Liver (tissue), 8 donors: ENCODE measurements at regions not wholly inside any gene's neighbourhood (a gene's known extent, or its start where the extent isn't known, plus 50 kb on each side); places are given as distances from the start of the nearest gene placed in this dataset.

Source experiments
- DNase-seq: peaks from one replicate; pipeline ENCODE4 v3.0.0-alpha.2; 2017; ENCODE audit warnings: low spot score
- H3K27ac ChIP-seq, 2 donors: one replicate each; pipeline ENCODE4 v1.7.0; 2013; ENCODE audit warnings: inconsistent platforms in 2 of 2, low read length in 2 of 2, control low read depth in 1 of 2, low read depth in 1 of 2, mild to moderate bottlenecking in 1 of 2
- H3K27me3 ChIP-seq, 4 donors: one replicate each; pipeline versions ENCODE4 v1.6.1 to v1.7.0; 2013; ENCODE audit warnings: low read length in 3 of 4, inconsistent platforms in 1 of 4, mild to moderate bottlenecking in 1 of 4, moderate library complexity in 1 of 4; ENCODE audit not compliant: control insufficient read depth in 4 of 4, insufficient read depth in 4 of 4
- H3K36me3 ChIP-seq, 4 donors: one replicate each; pipeline versions ENCODE4 v1.6.1 to v1.7.0; 2013; ENCODE audit warnings: low read length in 3 of 4, mild to moderate bottlenecking in 3 of 4, low read depth in 1 of 4, moderate library complexity in 1 of 4; ENCODE audit not compliant: control insufficient read depth in 4 of 4, insufficient read depth in 3 of 4
- H3K4me1 ChIP-seq, 4 donors: one replicate each; pipeline versions ENCODE4 v1.6.1 to v1.7.0; 2013; ENCODE audit warnings: low read length in 3 of 4, mild to moderate bottlenecking in 3 of 4, moderate library complexity in 1 of 4; ENCODE audit not compliant: control insufficient read depth in 4 of 4, insufficient read depth in 4 of 4
- H3K4me3 ChIP-seq, 3 donors: one replicate each; pipeline versions ENCODE4 v1.6.1 to v1.7.0; 2013; ENCODE audit warnings: low read length in 3 of 3, control low read depth in 1 of 3, low read depth in 1 of 3, mild to moderate bottlenecking in 1 of 3
- H3K9ac ChIP-seq, 2 donors: one replicate each; pipeline ENCODE4 v1.7.0; 2013; ENCODE audit warnings: low read length in 2 of 2, mild to moderate bottlenecking in 2 of 2, moderate library complexity in 2 of 2, control low read depth in 1 of 2, low read depth in 1 of 2
- H3K9me3 ChIP-seq, 4 donors: one replicate each; pipeline versions ENCODE4 v1.6.1 to v1.7.0; 2013; ENCODE audit warnings: low read length in 3 of 4; ENCODE audit not compliant: control insufficient read depth in 4 of 4
- EGR1 ChIP-seq, 2 donors: IDR thresholded peaks; 2 replicates each; pipeline ENCODE4 v1.6.1; 2016 to 2018; ENCODE audit warnings: antibody characterized with exemption in 2 of 2, low read depth in 2 of 2
- FOXA1 ChIP-seq: IDR thresholded peaks from 2 replicates; pipeline ENCODE4 v1.6.1; 2016; ENCODE audit warnings: antibody characterized with exemption
- FOXA2 ChIP-seq: IDR thresholded peaks from 2 replicates; pipeline ENCODE4 v1.6.1; 2016; ENCODE audit warnings: antibody characterized with exemption
- GABPA ChIP-seq, 2 donors: IDR thresholded peaks in 1 of 2; conservative IDR thresholded peaks in 1 of 2; 2 replicates each; pipeline ENCODE4 v1.6.1; 2016; ENCODE audit warnings: antibody characterized with exemption in 2 of 2, mild to moderate bottlenecking in 1 of 2, moderate library complexity in 1 of 2
- HNF4A ChIP-seq, 2 donors: conservative IDR thresholded peaks; 2 replicates each; pipeline ENCODE4 v1.6.1; 2016; ENCODE audit warnings: antibody characterized with exemption in 2 of 2, mild to moderate bottlenecking in 2 of 2
- HNF4G ChIP-seq: IDR thresholded peaks from 2 replicates; pipeline ENCODE4 v1.6.1; 2016; ENCODE audit warnings: antibody characterized with exemption
- JUND ChIP-seq, 2 donors: IDR thresholded peaks; 2 replicates each; pipeline ENCODE4 v1.6.1; 2016; ENCODE audit warnings: antibody characterized with exemption in 2 of 2
- NR2F2 ChIP-seq: IDR thresholded peaks from 2 replicates; pipeline ENCODE4 v1.6.1; 2016; ENCODE audit warnings: antibody characterized with exemption
- RAD21 ChIP-seq, 2 donors: IDR thresholded peaks; 2 replicates each; pipeline ENCODE4 v1.6.1; 2016; ENCODE audit warnings: antibody characterized with exemption in 2 of 2, mild to moderate bottlenecking in 2 of 2
- REST ChIP-seq: IDR thresholded peaks from 2 replicates; pipeline ENCODE4 v1.6.1; 2016; ENCODE audit warnings: antibody characterized with exemption, mild to moderate bottlenecking
- RXRA ChIP-seq, 2 donors: IDR thresholded peaks; 2 replicates each; pipeline ENCODE4 v1.6.1; 2017 to 2018; ENCODE audit warnings: antibody characterized with exemption in 2 of 2, mild to moderate bottlenecking in 1 of 2
- SP1 ChIP-seq: IDR thresholded peaks from 2 replicates; pipeline ENCODE4 v1.6.1; 2018; ENCODE audit warnings: antibody characterized with exemption, mild to moderate bottlenecking
- TAF1 ChIP-seq: conservative IDR thresholded peaks from 2 replicates; pipeline ENCODE4 v1.6.1; 2016; ENCODE audit warnings: antibody characterized with exemption, mild to moderate bottlenecking
- YY1 ChIP-seq: IDR thresholded peaks from 2 replicates; pipeline ENCODE4 v1.6.1; 2016; ENCODE audit warnings: antibody characterized with exemption, mild to moderate bottlenecking
- ZBTB33 ChIP-seq: IDR thresholded peaks from 2 replicates; pipeline ENCODE4 v1.6.1; 2016; ENCODE audit warnings: antibody characterized with exemption
- WGBS: extraction: QIAGEN DNeasy Blood & Tissue Kit; methylation state at CpG from one replicate; pipeline ENCODE4 v1.1.7; 2013; 5-methylcytosine and 5-hydroxymethylcytosine counted together
- TF ChIP-seq, protein P1 (sequence below): fragments of 150-350 bp; IDR thresholded peaks from 2 replicates; pipeline ENCODE4 v1.5.1; 2017; ENCODE audit warnings: improper control_type of control experiment, low read depth, low read length; ENCODE audit not compliant: missing input control
- TF ChIP-seq, protein P2 (sequence below): IDR thresholded peaks from 2 replicates; pipeline ENCODE4 v1.6.1; 2016; ENCODE audit warnings: antibody characterized with exemption
- TF ChIP-seq, protein P3 (sequence below): IDR thresholded peaks from 2 replicates; pipeline ENCODE4 v1.6.1; 2016; ENCODE audit warnings: antibody characterized with exemption
- donor health status: healthy.
- donor health status: healthy.
- donor health status: healthy.
- donor health status: healthy.
- donor health status: healthy.

DNA sequence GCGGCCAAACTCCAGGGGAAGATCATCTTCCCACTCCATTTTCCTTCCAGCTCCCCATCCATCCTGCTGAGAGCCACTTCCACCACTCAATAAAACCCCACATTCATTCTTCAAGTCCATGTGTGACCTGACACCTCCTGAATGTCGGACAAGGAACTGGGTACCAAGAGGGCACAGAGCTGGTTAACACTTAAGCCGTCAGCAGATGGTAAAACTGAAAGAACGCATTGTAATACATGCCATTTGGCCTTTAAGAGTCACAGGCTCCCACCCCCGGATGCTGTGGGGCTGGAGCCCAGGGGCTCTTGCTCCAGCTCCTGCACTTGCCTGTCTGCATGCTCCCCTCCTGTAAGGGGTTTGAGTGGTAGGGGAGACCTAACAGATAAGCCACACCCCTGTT, 753.9 kb downstream of the COL12A1 start (continued):
- TF ChIP-seq ZBTB33 (no peak), TAF1 (no peak), RAD21 (IDR thresholded peaks at IDR 0.05) (no peak), HNF4G (no peak), HNF4A (conservative IDR thresholded peaks at IDR 0.05) (no peak)

GRCh38 chr6:74448850-74449249, 752.8 kb downstream of the CD109 start:
- H3K4me3 ChIP-seq: no peak overlapping the region
- H3K9me3 ChIP-seq: no peaks in the 10 kb centered on the region
- peaks cover 0 to 2% (median 0%) of the 10 kb centered on the region in 4 donors for H3K27me3 ChIP-seq
- H3K4me1 ChIP-seq: no peaks in the 10 kb centered on the region
- 83% methylated on average over 4 of the region's 4 CpGs for WGBS
- H3K36me3 ChIP-seq: no peaks in the 10 kb centered on the region
- no peak overlapping the region for H3K9ac ChIP-seq
- DNase-seq: no peak
- TF ChIP-seq, protein P1, sequence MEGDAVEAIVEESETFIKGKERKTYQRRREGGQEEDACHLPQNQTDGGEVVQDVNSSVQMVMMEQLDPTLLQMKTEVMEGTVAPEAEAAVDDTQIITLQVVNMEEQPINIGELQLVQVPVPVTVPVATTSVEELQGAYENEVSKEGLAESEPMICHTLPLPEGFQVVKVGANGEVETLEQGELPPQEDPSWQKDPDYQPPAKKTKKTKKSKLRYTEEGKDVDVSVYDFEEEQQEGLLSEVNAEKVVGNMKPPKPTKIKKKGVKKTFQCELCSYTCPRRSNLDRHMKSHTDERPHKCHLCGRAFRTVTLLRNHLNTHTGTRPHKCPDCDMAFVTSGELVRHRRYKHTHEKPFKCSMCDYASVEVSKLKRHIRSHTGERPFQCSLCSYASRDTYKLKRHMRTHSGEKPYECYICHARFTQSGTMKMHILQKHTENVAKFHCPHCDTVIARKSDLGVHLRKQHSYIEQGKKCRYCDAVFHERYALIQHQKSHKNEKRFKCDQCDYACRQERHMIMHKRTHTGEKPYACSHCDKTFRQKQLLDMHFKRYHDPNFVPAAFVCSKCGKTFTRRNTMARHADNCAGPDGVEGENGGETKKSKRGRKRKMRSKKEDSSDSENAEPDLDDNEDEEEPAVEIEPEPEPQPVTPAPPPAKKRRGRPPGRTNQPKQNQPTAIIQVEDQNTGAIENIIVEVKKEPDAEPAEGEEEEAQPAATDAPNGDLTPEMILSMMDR: no peak
- TF ChIP-seq, protein P2, sequence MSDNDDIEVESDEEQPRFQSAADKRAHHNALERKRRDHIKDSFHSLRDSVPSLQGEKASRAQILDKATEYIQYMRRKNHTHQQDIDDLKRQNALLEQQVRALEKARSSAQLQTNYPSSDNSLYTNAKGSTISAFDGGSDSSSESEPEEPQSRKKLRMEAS: no peak
- TF ChIP-seq YY1 (no peak), NR2F2 (no peak), GABPA (IDR thresholded peaks at IDR 0.05 in 1 of 2, conservative IDR thresholded peaks at IDR 0.05 in 1 of 2) (no peak), FOXA2 (no peak), ZBTB33 (no peak), FOXA1 (no peak), TAF1 (no peak), RAD21 (IDR thresholded peaks at IDR 0.05) (no peak), EGR1 (IDR thresholded peaks at IDR 0.05; ENCODE audit: low read depth in 2 of 2) (no peak), JUND (IDR thresholded peaks at IDR 0.05) (no peak), SP1 (no peak), RXRA (IDR thresholded peaks at IDR 0.05) (no peak), REST (no peak)
- TF ChIP-seq, protein P3, sequence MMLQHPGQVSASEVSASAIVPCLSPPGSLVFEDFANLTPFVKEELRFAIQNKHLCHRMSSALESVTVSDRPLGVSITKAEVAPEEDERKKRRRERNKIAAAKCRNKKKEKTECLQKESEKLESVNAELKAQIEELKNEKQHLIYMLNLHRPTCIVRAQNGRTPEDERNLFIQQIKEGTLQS: no peak
- H3K27ac ChIP-seq: no peak overlapping the region
